ENCODE measurements at regions not wholly inside any gene's neighbourhood (a gene's known extent, or its start where the extent isn't known, plus 50 kb on each side); places are given as distances from the start of the nearest gene placed in this dataset.

DNA sequence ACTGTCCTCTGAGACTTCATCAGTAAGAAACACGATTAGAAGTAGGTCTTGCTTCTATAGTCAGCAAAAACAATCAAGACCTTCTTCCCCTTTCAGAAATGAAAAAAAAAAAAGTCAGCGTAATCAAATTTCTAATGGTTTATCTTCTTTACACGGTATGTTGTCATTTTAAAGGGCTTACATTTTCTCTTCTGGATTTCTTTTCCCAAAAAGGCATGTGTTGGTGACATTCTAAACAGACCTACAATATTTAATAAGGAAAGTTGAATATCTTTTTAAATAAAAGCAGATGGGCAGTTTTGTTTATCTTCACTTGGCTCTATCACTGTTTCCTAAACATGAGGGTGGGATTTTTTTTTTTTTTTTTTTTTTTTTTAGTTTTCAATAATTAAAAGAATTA lies 197.3 kb upstream of the ADAMTS9 start:
- DNase-seq (ENCODE audit: low spot score): no peak
- WGBS: 68% methylated on average over 3 of the region's 3 CpGs
- H3K36me3 ChIP-seq: no peaks in the 10 kb centered on the region
- no peaks in the 10 kb centered on the region for H3K9me3 ChIP-seq
- intact Hi-C loops (cut with DNase I): no loop called here
- TF ChIP-seq POLR2A (IDR thresholded peaks at IDR 0.05) (no peak), CTCF (IDR thresholded peaks at IDR 0.05) (no peak), POLR2AphosphoS5 (IDR thresholded peaks at IDR 0.05) (no peak)
- H3K4me3 ChIP-seq: no peak overlapping the region
- no peaks in the 10 kb centered on the region for H3K4me1 ChIP-seq (replicated peaks)
- no peaks in the 10 kb centered on the region for H3K27me3 ChIP-seq (replicated peaks; ENCODE audit: insufficient read depth)
- no peak overlapping the region for H3K27ac ChIP-seq

GRCh38 chr3:64884536-64884935 lies 196.7 kb upstream of the ADAMTS9 start:
- H3K9me3 ChIP-seq: no peaks in the 10 kb centered on the region
- intact Hi-C loops (cut with DNase I): no loop called here
- WGBS: 16% methylated on average over 3 of the region's 3 CpGs
- no peak overlapping the region for H3K4me3 ChIP-seq
- H3K4me1 ChIP-seq (replicated peaks): no peaks in the 10 kb centered on the region
- no peak for DNase-seq (ENCODE audit: low spot score)
- no peaks in the 10 kb centered on the region for H3K36me3 ChIP-seq
- TF ChIP-seq CTCF (IDR thresholded peaks at IDR 0.05) (no peak), POLR2AphosphoS5 (IDR thresholded peaks at IDR 0.05) (peak; percentile 44), POLR2A (IDR thresholded peaks at IDR 0.05) (no peak)
- peak overlapping the region in 1 of 2 donors; percentile 18 for H3K27ac ChIP-seq
- no peaks in the 10 kb centered on the region for H3K27me3 ChIP-seq (replicated peaks; ENCODE audit: insufficient read depth)

DNA sequence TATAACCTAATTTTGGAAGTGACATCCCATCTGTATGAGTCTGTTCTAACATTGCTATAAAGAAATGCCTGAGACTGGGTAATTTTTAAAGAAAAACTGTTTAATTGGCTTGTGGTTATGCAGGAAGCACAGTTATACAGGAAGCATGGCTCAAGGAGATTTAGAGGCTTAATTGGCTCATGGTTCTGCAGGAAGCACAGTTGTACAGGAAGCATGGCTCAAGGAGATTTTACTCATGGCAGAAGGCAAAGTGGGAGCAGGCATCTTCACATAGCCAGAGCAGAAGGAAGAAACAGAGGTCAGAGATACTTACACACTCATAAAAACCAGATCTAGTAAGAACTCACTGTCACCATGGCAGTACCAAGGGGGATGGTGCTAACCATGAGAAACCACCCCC lies 193.1 kb upstream of the ADAMTS9 start:
- no peaks in the 10 kb centered on the region for H3K27me3 ChIP-seq (replicated peaks; ENCODE audit: insufficient read depth)
- no peaks in the 10 kb centered on the region for H3K4me1 ChIP-seq (replicated peaks)
- intact Hi-C loops (cut with DNase I): no loop called here
- no peak overlapping the region for H3K27ac ChIP-seq
- H3K4me3 ChIP-seq: no peak overlapping the region
- no peaks in the 10 kb centered on the region for H3K9me3 ChIP-seq
- TF ChIP-seq POLR2AphosphoS5 (IDR thresholded peaks at IDR 0.05) (no peak), POLR2A (IDR thresholded peaks at IDR 0.05) (no peak), CTCF (IDR thresholded peaks at IDR 0.05) (no peak)
- no peak for DNase-seq (ENCODE audit: low spot score)
- no peaks in the 10 kb centered on the region for H3K36me3 ChIP-seq

DNA sequence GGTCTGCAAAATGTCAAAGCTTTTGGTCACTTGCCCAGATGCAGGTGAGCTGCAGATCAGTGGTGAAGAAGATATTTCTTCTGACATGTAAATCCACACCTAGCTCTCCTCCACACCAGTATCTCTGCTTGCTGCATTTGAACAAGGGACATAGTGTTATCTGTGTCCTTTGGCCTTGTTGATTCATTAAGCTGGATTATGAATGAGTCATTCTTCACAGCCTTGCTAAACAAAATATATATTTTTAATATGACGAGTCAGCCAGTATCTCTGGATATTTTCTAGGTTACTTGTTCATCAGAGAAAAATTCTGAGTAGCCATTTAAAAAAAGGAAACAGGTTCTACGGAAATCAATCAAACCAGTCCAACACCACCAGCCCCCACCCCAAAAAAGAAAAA lies 190.6 kb upstream of the ADAMTS9 start:
- no peak for TF ChIP-seq CTCF (IDR thresholded peaks at IDR 0.05)
- no peak for TF ChIP-seq POLR2A (IDR thresholded peaks at IDR 0.05)
- TF ChIP-seq POLR2AphosphoS5 (IDR thresholded peaks at IDR 0.05): no peak
- Histone ChIP-seq H3K27me3 (replicated peaks; ENCODE audit: insufficient read depth) (no peaks in the 10 kb centered on the region), H3K4me3 (no peak overlapping the region), H3K9me3 (no peaks in the 10 kb centered on the region), H3K4me1 (replicated peaks) (no peaks in the 10 kb centered on the region), H3K27ac (no peak overlapping the region), H3K36me3 (no peaks in the 10 kb centered on the region)
- no peak for DNase-seq (ENCODE audit: low spot score)
- 92% methylated on average over 2 of the region's 2 CpGs for WGBS
- intact Hi-C loops (cut with DNase I): no loop called here

- WGBS: 69% methylated on average over 1 of the region's 1 CpG
- Histone ChIP-seq H3K36me3 (no peaks in the 10 kb centered on the region), H3K9me3 (no peaks in the 10 kb centered on the region), H3K4me1 (replicated peaks) (no peaks in the 10 kb centered on the region), H3K27me3 (replicated peaks; ENCODE audit: insufficient read depth) (no peaks in the 10 kb centered on the region), H3K27ac (no peak overlapping the region), H3K4me3 (no peak overlapping the region)
- TF ChIP-seq POLR2A (IDR thresholded peaks at IDR 0.05): no peak
- TF ChIP-seq POLR2AphosphoS5 (IDR thresholded peaks at IDR 0.05): no peak
- TF ChIP-seq CTCF (IDR thresholded peaks at IDR 0.05): no peak
- no peak for DNase-seq (ENCODE audit: low spot score)
- intact Hi-C loops (cut with DNase I): no loop called here
Observed at GRCh38 chr3:64873400-64873799, 185.6 kb upstream of the ADAMTS9 start.
